ENCODE measurements at regions not wholly inside any gene's neighbourhood (a gene's known extent, or its start where the extent isn't known, plus 50 kb on each side); places are given as distances from the start of the nearest gene placed in this dataset.

DNA sequence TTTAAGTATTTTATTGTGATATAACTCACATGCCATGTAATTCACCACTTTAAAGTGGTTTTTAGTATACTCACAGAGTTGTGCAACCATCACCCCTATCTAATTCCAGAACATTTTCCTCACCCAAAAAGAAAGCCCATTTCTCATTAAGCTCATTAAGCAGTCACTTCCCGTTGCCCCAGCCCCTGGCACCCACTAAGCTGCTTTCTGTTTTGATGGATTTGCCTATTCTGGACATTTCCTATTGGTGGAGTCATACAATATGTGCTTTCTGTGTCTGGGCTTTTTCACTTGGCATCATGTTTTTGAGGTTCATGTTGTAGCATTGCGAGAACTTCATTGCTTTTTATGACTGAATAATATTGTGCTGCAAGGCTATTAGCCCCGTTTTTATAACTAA is 66.0 kb downstream of the ARL6IP4 start:
- DNase-seq (ENCODE audit: low spot score), result no peak
- Mint-ChIP-seq H3K9me3 (no peaks in the 10 kb centered on the region), H3K36me3 (ENCODE audit: low read depth) (no peaks in the 10 kb centered on the region), H3K4me3 (no peak overlapping the region), H3K4me1 (ENCODE audit: low read depth) (peaks cover 22% of the 10 kb centered on the region), H3K27ac (no peak overlapping the region), H3K27me3 (ENCODE audit: low read depth) (no peaks in the 10 kb centered on the region)

DNA sequence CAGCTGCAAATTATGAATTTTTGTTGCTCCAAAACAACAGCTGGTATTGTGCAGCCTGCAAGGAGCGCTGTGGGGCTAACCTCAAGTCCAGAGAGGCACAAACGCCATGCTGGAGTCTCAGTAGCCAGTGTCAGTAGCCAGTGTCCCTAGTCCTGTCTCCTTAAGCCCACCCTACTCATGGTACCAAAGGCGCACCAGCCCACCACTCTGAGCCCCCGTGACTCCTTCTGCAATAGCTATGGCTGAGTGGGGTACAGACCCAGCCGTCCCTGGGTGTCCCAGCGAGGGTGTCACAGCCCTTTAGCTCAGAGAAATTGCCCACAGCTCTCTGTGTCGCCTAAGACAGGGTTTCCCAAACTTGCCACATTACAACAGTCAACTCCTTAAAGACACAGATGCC is 65.2 kb downstream of the ARL6IP4 start:
- Mint-ChIP-seq H3K36me3 (ENCODE audit: low read depth) (no peaks in the 10 kb centered on the region), H3K27me3 (ENCODE audit: low read depth) (no peaks in the 10 kb centered on the region), H3K27ac (no peak overlapping the region), H3K4me1 (ENCODE audit: low read depth) (peaks cover 18% of the 10 kb centered on the region), H3K4me3 (no peak overlapping the region), H3K9me3 (no peaks in the 10 kb centered on the region)
- DNase-seq (ENCODE audit: low spot score), result no peak

DNA sequence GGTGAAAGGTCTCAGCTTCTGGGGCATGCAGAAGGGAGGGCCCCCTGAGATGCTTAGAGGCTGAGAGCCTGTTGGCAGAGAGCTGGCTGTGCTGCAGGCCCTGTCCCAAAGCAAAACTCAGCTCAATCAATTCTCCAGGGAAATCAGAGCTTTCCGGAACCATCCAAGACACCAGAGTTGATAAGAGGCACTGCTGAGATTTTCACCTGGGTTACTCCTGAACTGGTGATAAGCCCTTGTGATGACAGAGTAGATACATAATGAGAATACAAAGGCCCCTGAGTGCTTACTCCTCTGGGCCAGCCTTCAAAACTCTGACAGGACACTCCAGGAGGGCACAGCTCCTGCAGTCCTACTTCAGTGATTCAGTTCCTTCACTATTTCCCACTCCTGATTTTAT is 63.9 kb downstream of the ARL6IP4 start:
- Mint-ChIP-seq H3K4me3 (no peak overlapping the region), H3K36me3 (ENCODE audit: low read depth) (no peaks in the 10 kb centered on the region), H3K27ac (no peak overlapping the region), H3K4me1 (ENCODE audit: low read depth) (peaks cover 16% of the 10 kb centered on the region), H3K27me3 (ENCODE audit: low read depth) (no peaks in the 10 kb centered on the region), H3K9me3 (no peaks in the 10 kb centered on the region)
- no peak for DNase-seq (ENCODE audit: low spot score)

DNA sequence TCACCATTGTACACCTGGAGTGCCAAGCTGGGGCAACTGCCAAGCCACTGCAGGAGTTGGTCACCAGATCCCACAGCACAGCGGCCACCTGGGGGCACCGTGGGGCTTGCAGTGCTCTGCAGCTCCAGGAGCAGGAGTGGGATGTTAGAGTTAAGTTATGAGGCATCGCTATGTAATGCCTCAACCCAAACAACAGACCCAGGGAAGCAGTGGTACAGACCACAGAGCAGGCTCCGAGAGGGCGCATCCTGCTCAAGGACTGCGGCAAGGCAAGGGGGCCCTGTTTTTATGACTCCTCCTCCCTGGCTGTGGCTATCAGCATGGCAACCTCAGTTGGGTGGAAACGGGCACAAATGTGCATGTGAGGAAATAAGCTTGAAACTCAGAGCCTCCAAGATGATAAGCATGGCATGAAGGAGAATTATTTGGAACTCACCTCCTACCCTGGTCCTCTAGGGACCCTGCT is 63.1 kb downstream of the ARL6IP4 start:
- Mint-ChIP-seq H3K4me1 (ENCODE audit: low read depth) (peaks cover 16% of the 10 kb centered on the region), H3K27me3 (ENCODE audit: low read depth) (no peaks in the 10 kb centered on the region), H3K4me3 (no peak overlapping the region), H3K36me3 (ENCODE audit: low read depth) (no peaks in the 10 kb centered on the region), H3K27ac (peak overlapping the region; percentile 61), H3K9me3 (no peaks in the 10 kb centered on the region)
- DNase-seq (ENCODE audit: low spot score), result peak; percentile 77

DNA sequence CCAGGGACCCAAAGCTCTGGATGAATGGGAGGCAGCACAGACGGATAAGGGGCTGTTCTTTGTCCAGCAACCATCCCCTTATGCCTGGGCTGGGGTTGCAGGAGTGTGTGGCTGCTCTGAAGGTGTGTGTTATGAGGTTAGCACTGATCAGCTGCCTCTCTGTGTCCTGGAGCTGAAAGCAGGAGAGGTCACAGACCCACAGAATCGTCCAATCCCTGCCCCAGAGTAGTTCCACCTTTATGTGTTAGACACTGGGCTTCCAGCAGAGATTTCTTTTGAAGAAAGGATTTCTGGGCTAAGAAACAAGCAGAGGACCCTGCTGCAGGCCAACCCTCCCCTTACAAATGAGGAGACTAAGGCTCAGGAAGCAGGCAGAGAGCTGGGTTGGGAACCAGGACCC is 62.4 kb downstream of the ARL6IP4 start:
- Mint-ChIP-seq H3K4me3 (no peak overlapping the region), H3K27ac (no peak overlapping the region), H3K36me3 (ENCODE audit: low read depth) (no peaks in the 10 kb centered on the region), H3K9me3 (no peaks in the 10 kb centered on the region), H3K27me3 (ENCODE audit: low read depth) (no peaks in the 10 kb centered on the region), H3K4me1 (ENCODE audit: low read depth) (peaks cover 16% of the 10 kb centered on the region)
- no peak for DNase-seq (ENCODE audit: low spot score)

DNA sequence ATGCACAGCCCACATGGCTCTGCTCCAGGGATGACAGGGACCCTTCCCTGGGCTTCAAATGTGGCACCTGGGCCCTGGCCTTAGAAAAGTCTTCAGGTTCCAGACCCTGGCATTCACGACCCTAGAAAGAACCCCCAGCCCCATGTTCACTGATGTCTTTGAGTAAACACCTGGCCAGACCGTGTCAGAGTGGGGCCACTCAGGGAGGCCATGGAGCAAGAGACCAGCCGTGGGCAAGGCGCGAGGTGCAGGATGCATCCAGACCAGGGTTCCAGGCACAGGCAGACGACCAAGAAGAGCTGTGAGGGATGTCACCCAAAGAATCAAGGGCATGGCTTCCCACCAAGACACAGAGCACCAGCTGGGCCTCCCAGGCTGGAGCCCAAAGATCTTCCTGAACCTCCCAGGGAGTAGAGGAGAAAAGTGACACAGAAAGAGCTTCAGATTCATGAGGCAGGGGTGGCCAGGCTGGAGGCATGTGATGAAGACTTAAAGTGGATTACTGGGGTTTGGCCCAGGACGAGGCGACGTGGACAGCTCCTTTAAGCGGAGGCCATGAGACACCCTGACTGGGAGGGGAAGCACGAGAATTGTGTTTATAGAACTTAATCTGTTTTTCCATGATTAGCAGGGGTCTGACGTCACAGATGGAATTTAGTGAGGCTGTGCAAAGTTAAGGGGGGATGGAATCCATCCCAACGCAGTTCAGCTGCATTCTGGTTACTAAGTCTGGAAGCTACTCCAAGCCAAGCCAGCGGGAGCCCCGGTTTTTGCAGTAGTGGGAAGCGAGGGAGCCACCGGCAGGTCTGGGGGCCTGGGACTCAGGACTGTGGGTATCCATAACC is 61.6 kb downstream of the ARL6IP4 start:
- H3K27me3 Mint-ChIP-seq (ENCODE audit: low read depth), result no peaks in the 10 kb centered on the region
- H3K4me1 Mint-ChIP-seq (ENCODE audit: low read depth), result peaks cover 16% of the 10 kb centered on the region
- H3K9me3 Mint-ChIP-seq, result no peaks in the 10 kb centered on the region
- no peak overlapping the region for H3K27ac Mint-ChIP-seq
- no peak for DNase-seq (ENCODE audit: low spot score)
- H3K36me3 Mint-ChIP-seq (ENCODE audit: low read depth), result no peaks in the 10 kb centered on the region
- no peak overlapping the region for H3K4me3 Mint-ChIP-seq

DNA sequence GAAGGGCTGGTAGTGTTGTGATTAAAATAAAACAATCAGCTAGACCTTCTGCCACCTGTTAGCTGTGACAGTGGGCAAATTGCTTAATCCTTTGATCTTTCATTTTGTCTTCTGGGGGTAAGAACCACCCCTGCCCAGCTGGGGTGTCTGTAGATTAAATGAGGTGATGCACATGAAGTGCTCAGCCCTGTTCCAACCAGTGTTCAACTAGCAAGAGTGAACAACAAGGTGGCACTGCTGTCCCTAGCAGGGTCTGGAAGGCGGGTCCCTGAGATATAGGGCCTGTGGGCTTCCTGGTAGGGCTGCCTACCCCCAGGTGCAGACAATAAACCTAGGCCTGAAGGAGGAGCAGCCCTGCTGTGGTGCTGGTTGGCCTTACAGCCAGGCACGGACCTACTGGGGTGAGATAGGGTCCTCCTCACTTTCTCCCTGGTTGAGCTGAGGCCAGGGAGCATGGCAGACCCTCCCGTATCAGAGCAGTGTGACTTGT is 60.6 kb downstream of the ARL6IP4 start:
- no peaks in the 10 kb centered on the region for H3K9me3 Mint-ChIP-seq
- H3K4me1 Mint-ChIP-seq (ENCODE audit: low read depth), result peaks cover 16% of the 10 kb centered on the region
- H3K27me3 Mint-ChIP-seq (ENCODE audit: low read depth), result no peaks in the 10 kb centered on the region
- DNase-seq (ENCODE audit: low spot score), result no peak
- H3K27ac Mint-ChIP-seq, result no peak overlapping the region
- H3K36me3 Mint-ChIP-seq (ENCODE audit: low read depth), result no peaks in the 10 kb centered on the region
- no peak overlapping the region for H3K4me3 Mint-ChIP-seq

DNA sequence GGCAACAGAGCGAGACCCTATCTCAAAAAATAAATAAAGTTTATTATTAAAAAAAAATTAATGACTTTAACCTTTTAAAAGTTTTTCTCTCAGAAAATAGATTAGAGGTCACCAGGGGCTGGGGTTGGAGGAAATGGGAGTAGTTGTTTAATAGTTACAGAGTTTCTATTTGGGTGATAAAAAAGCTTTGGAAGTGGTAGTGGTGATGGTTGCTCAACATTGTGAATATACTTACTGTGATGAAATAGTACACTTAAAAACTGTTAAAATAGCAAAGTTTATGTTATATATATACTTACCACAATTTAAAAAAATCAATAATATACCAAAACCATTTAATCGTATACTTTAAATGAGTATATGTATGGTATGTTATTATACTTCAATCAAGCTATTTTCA is 59.6 kb downstream of the ARL6IP4 start:
- H3K36me3 Mint-ChIP-seq (ENCODE audit: low read depth), result no peaks in the 10 kb centered on the region
- no peaks in the 10 kb centered on the region for H3K9me3 Mint-ChIP-seq
- no peak overlapping the region for H3K27ac Mint-ChIP-seq
- H3K4me1 Mint-ChIP-seq (ENCODE audit: low read depth), result peaks cover 15% of the 10 kb centered on the region
- no peaks in the 10 kb centered on the region for H3K27me3 Mint-ChIP-seq (ENCODE audit: low read depth)
- no peak for DNase-seq (ENCODE audit: low spot score)
- no peak overlapping the region for H3K4me3 Mint-ChIP-seq

GRCh38 chr12:123038966-123039365 is 58.5 kb downstream of the ARL6IP4 start:
- Mint-ChIP-seq H3K9me3 (no peaks in the 10 kb centered on the region), H3K27me3 (ENCODE audit: low read depth) (no peaks in the 10 kb centered on the region), H3K4me3 (no peak overlapping the region), H3K4me1 (ENCODE audit: low read depth) (peaks cover 14% of the 10 kb centered on the region), H3K36me3 (ENCODE audit: low read depth) (no peaks in the 10 kb centered on the region), H3K27ac (no peak overlapping the region)
- DNase-seq (ENCODE audit: low spot score), result no peak

DNA sequence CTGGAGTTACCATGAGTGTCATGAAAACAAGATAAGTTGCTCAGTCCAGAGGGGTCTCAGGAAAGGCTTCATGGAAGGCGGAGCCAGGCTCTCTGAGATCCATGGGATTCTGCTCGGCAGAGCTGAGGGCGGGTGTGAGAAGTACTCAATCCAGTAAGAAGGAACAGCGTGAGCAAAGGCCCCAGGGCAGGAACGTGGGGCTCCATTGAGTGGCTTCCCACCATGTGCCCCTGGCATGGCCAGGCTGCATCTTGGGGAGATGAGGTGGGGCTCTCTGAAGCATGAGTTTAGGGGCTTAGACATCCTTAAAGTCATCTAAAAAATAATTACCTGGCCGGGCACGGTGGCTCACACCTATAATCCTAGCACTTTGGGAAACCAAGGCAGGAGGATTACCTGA is 58.0 kb downstream of the ARL6IP4 start:
- no peaks in the 10 kb centered on the region for H3K27me3 Mint-ChIP-seq (ENCODE audit: low read depth)
- H3K4me1 Mint-ChIP-seq (ENCODE audit: low read depth), result peaks cover 14% of the 10 kb centered on the region
- no peaks in the 10 kb centered on the region for H3K9me3 Mint-ChIP-seq
- peaks cover 4% of the 10 kb centered on the region for H3K36me3 Mint-ChIP-seq (ENCODE audit: low read depth)
- no peak overlapping the region for H3K4me3 Mint-ChIP-seq
- H3K27ac Mint-ChIP-seq, result no peak overlapping the region
- DNase-seq (ENCODE audit: low spot score), result no peak

- DNase-seq (ENCODE audit: low spot score), result no peak
- H3K4me1 Mint-ChIP-seq (ENCODE audit: low read depth), result peaks cover 13% of the 10 kb centered on the region
- no peak overlapping the region for H3K27ac Mint-ChIP-seq
- no peaks in the 10 kb centered on the region for H3K9me3 Mint-ChIP-seq
- H3K36me3 Mint-ChIP-seq (ENCODE audit: low read depth), result peaks cover 4% of the 10 kb centered on the region
- no peaks in the 10 kb centered on the region for H3K27me3 Mint-ChIP-seq (ENCODE audit: low read depth)
- no peak overlapping the region for H3K4me3 Mint-ChIP-seq
These were observed 57.3 kb downstream of the ARL6IP4 start for GRCh38 chr12:123037791-123038190.

DNA sequence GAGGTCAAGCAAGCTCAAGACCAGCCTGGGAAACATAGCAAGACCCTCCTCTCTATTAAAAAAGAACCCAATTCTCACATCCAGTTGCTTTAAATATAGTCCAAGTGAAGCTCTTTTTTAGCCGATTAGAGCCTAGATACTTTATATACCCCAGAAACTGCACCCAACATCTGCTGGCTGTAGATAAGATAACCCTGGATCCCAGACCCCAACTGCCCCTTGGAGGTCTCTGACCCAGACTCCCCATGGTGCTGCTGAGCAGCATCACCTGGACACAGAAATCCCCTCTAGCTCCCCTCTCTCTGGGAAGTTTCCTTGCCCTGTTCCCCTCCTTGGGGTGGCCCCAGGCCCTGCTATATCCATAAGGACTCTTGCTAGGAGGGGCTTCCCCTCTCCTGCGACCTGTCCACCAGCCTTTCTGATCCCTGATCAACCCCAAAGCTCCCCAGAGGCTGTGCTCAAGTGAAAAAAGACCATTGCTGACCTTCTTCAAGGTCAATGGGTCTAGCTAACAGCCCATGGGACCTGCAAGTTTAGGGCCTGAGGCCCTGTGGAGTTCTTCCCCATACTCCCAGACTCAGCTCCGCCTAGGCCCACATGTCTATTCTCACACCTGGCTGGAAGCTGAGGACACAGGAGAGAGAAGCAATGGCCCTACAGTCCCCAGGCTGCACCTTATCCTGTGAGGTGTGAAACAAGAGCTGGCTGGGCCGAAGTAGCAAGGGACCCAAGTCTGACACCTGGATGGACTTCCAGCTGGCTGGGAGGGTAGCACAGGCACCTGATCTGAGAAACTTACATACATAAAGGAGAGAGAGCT is 56.2 kb downstream of the ARL6IP4 start:
- H3K9me3 Mint-ChIP-seq, result no peaks in the 10 kb centered on the region
- H3K4me1 Mint-ChIP-seq (ENCODE audit: low read depth), result peaks cover 13% of the 10 kb centered on the region
- DNase-seq (ENCODE audit: low spot score), result no peak
- no peaks in the 10 kb centered on the region for H3K27me3 Mint-ChIP-seq (ENCODE audit: low read depth)
- peaks cover 4% of the 10 kb centered on the region for H3K36me3 Mint-ChIP-seq (ENCODE audit: low read depth)
- H3K4me3 Mint-ChIP-seq, result no peak overlapping the region
- peak overlapping the region; percentile 1 for H3K27ac Mint-ChIP-seq

GRCh38 chr12:123035841-123036240 is 55.4 kb downstream of the ARL6IP4 start:
- Mint-ChIP-seq H3K36me3 (ENCODE audit: low read depth) (peaks cover 4% of the 10 kb centered on the region), H3K4me1 (ENCODE audit: low read depth) (peaks cover 13% of the 10 kb centered on the region), H3K4me3 (no peak overlapping the region), H3K27ac (no peak overlapping the region), H3K9me3 (no peaks in the 10 kb centered on the region), H3K27me3 (ENCODE audit: low read depth) (no peaks in the 10 kb centered on the region)
- DNase-seq (ENCODE audit: low spot score), result no peak

- peaks cover 13% of the 10 kb centered on the region for H3K4me1 Mint-ChIP-seq (ENCODE audit: low read depth)
- H3K4me3 Mint-ChIP-seq, result no peak overlapping the region
- H3K27me3 Mint-ChIP-seq (ENCODE audit: low read depth), result no peaks in the 10 kb centered on the region
- peaks cover 4% of the 10 kb centered on the region for H3K36me3 Mint-ChIP-seq (ENCODE audit: low read depth)
- H3K9me3 Mint-ChIP-seq, result no peaks in the 10 kb centered on the region
- no peak overlapping the region for H3K27ac Mint-ChIP-seq
- DNase-seq (ENCODE audit: low spot score), result no peak
These were observed 54.4 kb downstream of the ARL6IP4 start for GRCh38 chr12:123034865-123035264.
